SK-N-MC (cell line): ENCODE measurements at regions not wholly inside any gene's neighbourhood (a gene's known extent, or its start where the extent isn't known, plus 50 kb on each side); places are given as distances from the start of the nearest gene placed in this dataset.

Experiments used
- DNase-seq: peaks from one replicate; pipeline ENCODE4 v3.0.0-alpha.2; 2011; ENCODE audit warnings: low read depth, low spot score
- H3K27ac ChIP-seq: fragments of 200-600 bp; sonication (generic); 2 replicates; pipeline ENCODE4 v1.5.1; 2016; ENCODE audit warnings: mixed run types
- H3K36me3 ChIP-seq: fragments of 200-600 bp; sonication (generic); 2 replicates; pipeline ENCODE4 v1.6.1; 2017; ENCODE audit warnings: antibody characterized with exemption, low read length, mixed read lengths; ENCODE audit not compliant: insufficient read depth
- H3K4me3 ChIP-seq: fragments of 200-600 bp; sonication (generic); 2 replicates; pipeline ENCODE4 v1.5.1; 2016
- H3K9ac ChIP-seq: fragments of 200-600 bp; sonication (generic); 2 replicates; pipeline ENCODE4 v1.8.0; 2017; ENCODE audit warnings: mixed run types, mixed read lengths; ENCODE audit not compliant: insufficient read length
- H3K9me3 ChIP-seq: fragments of 200-600 bp; sonication (generic); 2 replicates; pipeline ENCODE4 v1.6.1; 2017; ENCODE audit warnings: low read depth, mild to moderate bottlenecking, antibody characterized with exemption, low read length, moderate library complexity, mixed read lengths
- EZH2 ChIP-seq: fragments of 200-600 bp; sonication (generic); IDR thresholded peaks from one replicate; pipeline ENCODE4 v1.6.1; 2017; ENCODE audit warnings: antibody characterized with exemption
- FOXP2 ChIP-seq: optimal IDR thresholded peaks from 2 replicates; pipeline ENCODE3; 2011; ENCODE audit warnings: mild to moderate bottlenecking, moderate library complexity; ENCODE audit not compliant: insufficient read depth; ENCODE audit errors: extremely low read length, control extremely low read depth
- POLR2AphosphoS5 ChIP-seq: IDR thresholded peaks from 2 replicates; pipeline ENCODE4 v1.6.1; 2012; ENCODE audit warnings: mild to moderate bottlenecking, low read depth, low read length, borderline replicate concordance

DNA sequence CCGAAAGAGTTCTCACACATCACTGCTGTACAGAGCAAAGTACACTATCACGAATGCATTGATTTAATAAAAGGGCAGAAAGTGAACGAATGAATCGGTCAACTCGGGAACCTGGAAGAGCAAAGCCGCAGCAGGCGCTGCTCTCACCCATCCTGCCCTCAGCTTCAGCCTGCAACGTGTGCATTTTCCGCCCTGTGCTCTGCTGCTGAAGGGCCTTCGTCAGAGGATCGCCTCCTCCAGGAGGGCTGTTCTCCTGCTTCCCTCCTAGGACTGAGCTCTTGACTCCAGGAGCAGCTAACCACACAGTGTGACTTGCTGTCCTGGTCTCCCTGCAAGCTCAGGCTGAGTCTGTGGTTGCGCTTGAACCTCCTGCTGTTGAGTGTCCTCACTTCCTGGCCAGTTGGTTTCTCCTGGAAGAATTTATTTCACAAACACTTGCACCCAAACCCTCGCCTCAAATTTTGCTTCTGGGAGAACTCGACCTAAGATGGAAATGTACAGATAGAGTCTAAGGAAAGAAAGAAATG lies 473.0 kb upstream of the KLF6 start:
- no peak overlapping the region for H3K4me3 ChIP-seq
- no peaks in the 10 kb centered on the region for H3K36me3 ChIP-seq
- H3K9me3 ChIP-seq, result no peaks in the 10 kb centered on the region
- H3K9ac ChIP-seq, result no peak overlapping the region
- DNase-seq, result no peak
- no peak overlapping the region for H3K27ac ChIP-seq
- TF ChIP-seq POLR2AphosphoS5 (no peak), FOXP2 (no peak), EZH2 (no peak)

- Histone ChIP-seq H3K4me3 (no peak overlapping the region), H3K36me3 (no peaks in the 10 kb centered on the region), H3K27ac (no peak overlapping the region), H3K9ac (no peak overlapping the region), H3K9me3 (no peaks in the 10 kb centered on the region)
- DNase-seq, result no peak
- TF ChIP-seq FOXP2, result no peak
- no peak for TF ChIP-seq POLR2AphosphoS5
- TF ChIP-seq EZH2, result no peak
These were observed 472.0 kb upstream of the KLF6 start for GRCh38 chr10:4256971-4257370.

GRCh38 chr10:4255751-4256150 lies 470.7 kb upstream of the KLF6 start:
- Histone ChIP-seq H3K9ac (no peak overlapping the region), H3K9me3 (no peaks in the 10 kb centered on the region), H3K4me3 (no peak overlapping the region), H3K27ac (no peak overlapping the region), H3K36me3 (no peaks in the 10 kb centered on the region)
- TF ChIP-seq FOXP2, result no peak
- no peak for TF ChIP-seq EZH2
- no peak for DNase-seq

DNA sequence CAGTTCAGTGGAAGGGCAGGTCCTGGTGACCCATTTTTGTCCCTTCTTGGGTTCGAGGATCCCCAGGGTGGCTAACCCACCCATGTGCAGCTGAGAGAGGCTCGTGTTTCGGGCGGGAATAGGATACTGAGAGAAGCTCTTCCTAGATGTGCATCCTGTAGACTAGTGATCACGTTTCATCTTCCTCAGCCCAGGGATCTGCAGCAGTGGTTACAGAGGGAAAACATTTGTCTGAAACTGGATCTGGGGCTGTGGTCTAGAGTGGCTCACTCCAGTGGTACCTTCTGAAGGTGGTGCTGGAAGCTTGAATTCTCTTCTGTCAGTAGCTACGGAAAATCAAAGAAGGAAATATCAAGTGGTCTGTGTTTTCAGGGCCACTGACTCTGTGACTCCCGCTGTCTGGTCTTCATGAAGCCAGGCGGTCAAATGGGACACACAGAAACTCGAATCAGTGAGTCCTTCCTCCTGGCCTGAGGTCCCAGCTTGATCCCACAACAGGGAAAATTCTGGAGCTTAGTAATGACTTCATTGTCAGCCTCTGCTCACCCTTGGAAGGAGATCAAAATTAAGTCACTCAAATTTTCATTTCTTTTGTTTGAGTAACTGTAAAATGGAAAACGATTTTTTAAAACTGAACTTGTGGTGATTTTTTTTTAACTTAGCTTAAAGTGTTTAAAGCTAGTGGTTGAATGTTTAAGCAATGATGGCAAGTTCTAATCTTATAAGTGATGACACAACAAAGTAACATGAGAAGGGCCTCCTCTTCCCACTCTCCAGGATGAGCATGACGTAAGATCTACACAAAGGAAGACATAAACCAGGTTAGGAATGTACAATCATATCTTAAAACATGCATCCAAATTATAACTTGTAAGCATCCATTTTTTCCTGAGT lies 469.3 kb upstream of the KLF6 start:
- DNase-seq, result no peak
- no peaks in the 10 kb centered on the region for H3K9me3 ChIP-seq
- H3K4me3 ChIP-seq, result no peak overlapping the region
- no peak overlapping the region for H3K27ac ChIP-seq
- H3K9ac ChIP-seq, result no peak overlapping the region
- no peaks in the 10 kb centered on the region for H3K36me3 ChIP-seq
- no peak for TF ChIP-seq EZH2

- no peak overlapping the region for H3K27ac ChIP-seq
- no peaks in the 10 kb centered on the region for H3K9me3 ChIP-seq
- H3K4me3 ChIP-seq, result no peak overlapping the region
- TF ChIP-seq EZH2, result no peak
- TF ChIP-seq POLR2AphosphoS5, result no peak
- TF ChIP-seq FOXP2, result no peak
- no peaks in the 10 kb centered on the region for H3K36me3 ChIP-seq
- no peak overlapping the region for H3K9ac ChIP-seq
- no peak for DNase-seq
These were observed 467.7 kb upstream of the KLF6 start for GRCh38 chr10:4252701-4253100.

DNA sequence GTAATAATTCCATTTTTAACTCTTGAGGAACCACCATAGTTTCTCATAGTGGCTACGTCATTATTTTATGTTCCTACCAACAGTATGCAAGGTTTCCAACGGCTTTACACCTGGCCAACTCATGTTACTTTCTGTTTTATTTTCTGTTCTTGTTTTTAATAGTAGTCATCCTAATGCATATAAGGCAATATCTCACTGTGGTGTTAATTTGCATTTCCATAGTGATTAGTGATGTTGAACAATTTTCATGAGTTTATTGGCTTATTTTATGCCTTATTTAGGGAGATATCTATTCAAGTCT lies 465.5 kb upstream of the KLF6 start:
- TF ChIP-seq POLR2AphosphoS5, result no peak
- no peak for TF ChIP-seq FOXP2
- TF ChIP-seq EZH2, result no peak
- Histone ChIP-seq H3K36me3 (no peaks in the 10 kb centered on the region), H3K27ac (no peak overlapping the region), H3K9ac (no peak overlapping the region), H3K4me3 (no peak overlapping the region), H3K9me3 (no peaks in the 10 kb centered on the region)
- DNase-seq, result no peak

GRCh38 chr10:4249841-4250586 lies 465.0 kb upstream of the KLF6 start:
- no peak for DNase-seq
- H3K9me3 ChIP-seq, result no peaks in the 10 kb centered on the region
- no peak overlapping the region for H3K9ac ChIP-seq
- no peaks in the 10 kb centered on the region for H3K36me3 ChIP-seq
- TF ChIP-seq EZH2 (no peak), FOXP2 (no peak), POLR2AphosphoS5 (no peak)
- H3K27ac ChIP-seq, result no peak overlapping the region
- no peak overlapping the region for H3K4me3 ChIP-seq

DNA sequence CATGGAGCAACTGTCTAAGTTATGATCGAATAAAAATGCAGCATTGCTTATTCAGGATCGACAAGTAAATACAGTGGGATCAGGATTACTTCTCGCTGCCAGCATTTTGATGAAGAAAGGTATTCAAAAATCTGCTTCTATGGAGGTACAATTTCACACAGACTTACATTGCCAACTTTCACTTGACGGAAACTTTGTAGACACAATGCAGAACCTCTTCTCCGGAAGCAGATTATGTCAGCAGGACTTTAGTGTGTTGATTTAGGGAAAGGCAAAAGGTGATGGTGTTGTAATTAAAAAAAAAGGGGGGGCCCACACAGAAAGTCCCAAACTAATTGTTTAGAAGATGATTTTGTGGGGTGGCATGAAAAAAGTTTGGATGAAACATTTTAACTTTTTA lies 462.4 kb upstream of the KLF6 start:
- no peaks in the 10 kb centered on the region for H3K36me3 ChIP-seq
- no peak for DNase-seq
- TF ChIP-seq FOXP2, result no peak
- no peak for TF ChIP-seq POLR2AphosphoS5
- no peak for TF ChIP-seq EZH2
- H3K27ac ChIP-seq, result no peak overlapping the region
- H3K9ac ChIP-seq, result no peak overlapping the region
- H3K4me3 ChIP-seq, result no peak overlapping the region
- H3K9me3 ChIP-seq, result no peaks in the 10 kb centered on the region
